ENCODE measurements at regions not wholly inside any gene's neighbourhood (a gene's known extent, or its start where the extent isn't known, plus 50 kb on each side); places are given as distances from the start of the nearest gene placed in this dataset.

DNA sequence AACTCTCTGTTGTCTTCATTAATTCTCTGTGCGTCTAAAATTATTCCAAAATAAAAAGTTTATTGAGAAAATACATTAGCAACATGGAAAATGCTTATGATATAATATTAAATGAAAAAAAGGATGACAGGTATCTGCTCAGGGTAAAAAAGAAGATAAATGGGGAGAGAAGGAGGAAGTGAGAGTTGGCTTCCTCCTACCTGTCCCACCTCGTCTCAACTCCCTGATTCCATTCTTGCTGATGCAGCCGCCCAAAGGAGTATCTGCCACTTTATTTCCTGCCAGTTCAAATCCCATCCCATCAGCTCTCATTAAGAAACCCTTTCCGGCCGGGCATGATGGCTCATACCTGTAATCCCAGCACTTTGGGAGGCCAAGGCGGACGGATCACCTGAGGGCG lies 72.5 kb upstream of the ALOX12 start:
- no peak overlapping the region for H3K9ac ChIP-seq (ENCODE audit: low read length)
- peaks cover 0 to 19% of the 10 kb centered on the region in 2 experiments for H3K27me3 ChIP-seq (ENCODE audit: control insufficient read depth in 1 of 2, insufficient read depth in 1 of 2, low read length in 2 of 2)
- no peak overlapping the region for H2BK120ac ChIP-seq (ENCODE audit: low read depth, low read length)
- no peak overlapping the region for H2BK5ac ChIP-seq (ENCODE audit: low read depth, low read length, poor library complexity, severe bottlenecking)
- H3K23ac ChIP-seq (ENCODE audit: low read length in 2 of 2) = no peak overlapping the region
- H3K4ac ChIP-seq (ENCODE audit: low read depth in 1 of 2, low read length in 2 of 2) = no peak overlapping the region
- peaks cover 5% of the 10 kb centered on the region for H3K9me3 ChIP-seq (ENCODE audit: control insufficient read depth, low read length)
- no peak overlapping the region for H4K91ac ChIP-seq (ENCODE audit: low read length)
- H3K27ac ChIP-seq (ENCODE audit: low read length, poor library complexity, severe bottlenecking) = no peak overlapping the region
- H2BK12ac ChIP-seq (ENCODE audit: low read length in 2 of 2) = no peak overlapping the region
- H3K4me1 ChIP-seq (ENCODE audit: control insufficient read depth, insufficient read depth, low read depth, low read length) = no peaks in the 10 kb centered on the region
- H3K36me3 ChIP-seq (ENCODE audit: control insufficient read depth in 1 of 2, insufficient read depth in 2 of 2, low read depth in 1 of 2, low read length in 2 of 2) = no peaks in the 10 kb centered on the region
- H3K79me1 ChIP-seq (replicated peaks; ENCODE audit: low read length, poor library complexity, severe bottlenecking) = no peaks in the 10 kb centered on the region
- H3K4me3 ChIP-seq (ENCODE audit: insufficient read depth in 1 of 2, low read depth in 1 of 2, low read length in 2 of 2) = no peak overlapping the region
- no peak overlapping the region for H3K18ac ChIP-seq (ENCODE audit: low read depth in 1 of 2, low read length in 2 of 2)
- no peak overlapping the region for H3K14ac ChIP-seq (ENCODE audit: low read length in 2 of 2)
- no peak overlapping the region for H3K4me2 ChIP-seq (ENCODE audit: low read length, poor library complexity, severe bottlenecking)
- no peak overlapping the region for H2AFZ ChIP-seq (ENCODE audit: low read depth, low read length)
- no peak overlapping the region for H2AK5ac ChIP-seq (ENCODE audit: low read length, severe bottlenecking)
- no peak overlapping the region for H2BK15ac ChIP-seq (ENCODE audit: low read depth, poor library complexity, severe bottlenecking)
- DNase-seq = no peak
- no peak overlapping the region for H4K8ac ChIP-seq (ENCODE audit: low read length)
- WGBS = 87% methylated on average over 7 of the region's 8 CpGs

DNA sequence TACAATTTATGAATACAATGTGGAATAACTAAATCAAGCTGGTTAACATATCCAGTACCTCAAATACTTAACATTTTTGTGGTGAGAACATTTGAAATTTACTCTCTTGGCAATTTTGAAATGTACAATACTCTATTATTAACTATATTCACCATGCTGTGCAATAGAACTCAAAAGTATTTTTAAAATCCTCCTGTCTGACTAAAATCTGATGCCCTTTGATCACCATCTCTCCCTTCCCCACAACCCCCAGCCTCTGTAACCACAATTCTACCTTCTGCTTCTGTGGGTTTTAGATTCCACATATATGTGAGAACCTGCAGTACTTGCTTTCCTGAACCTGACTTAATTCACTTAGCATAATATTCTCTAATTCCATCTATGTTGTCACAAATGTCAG lies 71.6 kb upstream of the ALOX12 start:
- Histone ChIP-seq H2BK120ac (ENCODE audit: low read depth, low read length) (no peak overlapping the region), H3K36me3 (ENCODE audit: control insufficient read depth in 1 of 2, insufficient read depth in 2 of 2, low read depth in 1 of 2, low read length in 2 of 2) (no peaks in the 10 kb centered on the region), H3K4me1 (ENCODE audit: control insufficient read depth, insufficient read depth, low read depth, low read length) (no peaks in the 10 kb centered on the region), H4K8ac (ENCODE audit: low read length) (no peak overlapping the region), H3K18ac (ENCODE audit: low read depth in 1 of 2, low read length in 2 of 2) (no peak overlapping the region), H2BK5ac (ENCODE audit: low read depth, low read length, poor library complexity, severe bottlenecking) (no peak overlapping the region), H3K9me3 (ENCODE audit: control insufficient read depth, low read length) (peaks cover 5% of the 10 kb centered on the region), H3K27ac (ENCODE audit: low read length, poor library complexity, severe bottlenecking) (no peak overlapping the region), H3K4me2 (ENCODE audit: low read length, poor library complexity, severe bottlenecking) (no peak overlapping the region), H3K14ac (ENCODE audit: low read length in 2 of 2) (no peak overlapping the region), H3K4me3 (ENCODE audit: insufficient read depth in 1 of 2, low read depth in 1 of 2, low read length in 2 of 2) (no peak overlapping the region), H2AFZ (ENCODE audit: low read depth, low read length) (no peak overlapping the region), H3K23ac (ENCODE audit: low read length in 2 of 2) (no peak overlapping the region), H4K91ac (ENCODE audit: low read length) (no peak overlapping the region), H2BK12ac (ENCODE audit: low read length in 2 of 2) (no peak overlapping the region), H3K27me3 (ENCODE audit: control insufficient read depth in 1 of 2, insufficient read depth in 1 of 2, low read length in 2 of 2) (peaks cover 0 to 16% of the 10 kb centered on the region in 2 experiments), H2AK5ac (ENCODE audit: low read length, severe bottlenecking) (no peak overlapping the region), H2BK15ac (ENCODE audit: low read depth, poor library complexity, severe bottlenecking) (no peak overlapping the region), H3K9ac (ENCODE audit: low read length) (no peak overlapping the region), H3K4ac (ENCODE audit: low read depth in 1 of 2, low read length in 2 of 2) (no peak overlapping the region), H3K79me1 (replicated peaks; ENCODE audit: low read length, poor library complexity, severe bottlenecking) (no peaks in the 10 kb centered on the region)
- DNase-seq = no peak

DNA sequence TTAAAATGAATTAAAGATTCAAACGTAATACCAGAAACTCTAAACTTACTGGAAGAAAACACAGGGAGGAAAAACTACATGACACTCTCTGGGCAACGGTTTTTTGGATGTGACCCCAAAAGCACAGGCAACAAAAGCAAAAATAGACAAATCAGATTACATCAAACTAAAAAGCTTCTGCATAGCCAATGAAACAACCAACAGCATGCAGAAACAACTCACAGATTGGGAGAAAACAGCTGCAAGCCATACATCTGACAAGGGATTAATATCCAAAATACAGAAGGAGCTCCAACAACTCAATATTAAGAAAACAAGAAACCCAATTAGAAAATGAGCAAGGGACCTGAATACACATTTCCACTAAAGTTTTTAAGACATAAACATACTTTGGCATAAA lies 69.2 kb upstream of the ALOX12 start:
- no peak overlapping the region for H2BK120ac ChIP-seq (ENCODE audit: low read depth, low read length)
- no peak overlapping the region for H2AK5ac ChIP-seq (ENCODE audit: low read length, severe bottlenecking)
- no peak overlapping the region for H3K14ac ChIP-seq (ENCODE audit: low read length in 2 of 2)
- no peak overlapping the region for H3K4ac ChIP-seq (ENCODE audit: low read depth in 1 of 2, low read length in 2 of 2)
- no peak overlapping the region for H3K27ac ChIP-seq (ENCODE audit: low read length, poor library complexity, severe bottlenecking)
- no peaks in the 10 kb centered on the region for H3K36me3 ChIP-seq (ENCODE audit: control insufficient read depth in 1 of 2, insufficient read depth in 2 of 2, low read depth in 1 of 2, low read length in 2 of 2)
- 34% methylated on average over 2 of the region's 2 CpGs for WGBS
- H4K8ac ChIP-seq (ENCODE audit: low read length) = no peak overlapping the region
- H3K9ac ChIP-seq (ENCODE audit: low read length) = peak overlapping the region; percentile 79
- no peak overlapping the region for H2AFZ ChIP-seq (ENCODE audit: low read depth, low read length)
- peaks cover 5% of the 10 kb centered on the region for H3K9me3 ChIP-seq (ENCODE audit: control insufficient read depth, low read length)
- H2BK5ac ChIP-seq (ENCODE audit: low read depth, low read length, poor library complexity, severe bottlenecking) = no peak overlapping the region
- no peak overlapping the region for H3K4me2 ChIP-seq (ENCODE audit: low read length, poor library complexity, severe bottlenecking)
- H3K18ac ChIP-seq (ENCODE audit: low read depth in 1 of 2, low read length in 2 of 2) = no peak overlapping the region
- no peak overlapping the region for H3K4me3 ChIP-seq (ENCODE audit: insufficient read depth in 1 of 2, low read depth in 1 of 2, low read length in 2 of 2)
- no peaks in the 10 kb centered on the region for H3K79me1 ChIP-seq (replicated peaks; ENCODE audit: low read length, poor library complexity, severe bottlenecking)
- H2BK15ac ChIP-seq (ENCODE audit: low read depth, poor library complexity, severe bottlenecking) = no peak overlapping the region
- no peak overlapping the region for H3K23ac ChIP-seq (ENCODE audit: low read length in 2 of 2)
- no peak for DNase-seq
- H3K27me3 ChIP-seq (ENCODE audit: control insufficient read depth in 1 of 2, insufficient read depth in 1 of 2, low read length in 2 of 2) = no peaks in the 10 kb centered on the region
- H2BK12ac ChIP-seq (ENCODE audit: low read length in 2 of 2) = no peak overlapping the region
- H3K4me1 ChIP-seq (ENCODE audit: control insufficient read depth, insufficient read depth, low read depth, low read length) = no peaks in the 10 kb centered on the region
- no peak overlapping the region for H4K91ac ChIP-seq (ENCODE audit: low read length)

DNA sequence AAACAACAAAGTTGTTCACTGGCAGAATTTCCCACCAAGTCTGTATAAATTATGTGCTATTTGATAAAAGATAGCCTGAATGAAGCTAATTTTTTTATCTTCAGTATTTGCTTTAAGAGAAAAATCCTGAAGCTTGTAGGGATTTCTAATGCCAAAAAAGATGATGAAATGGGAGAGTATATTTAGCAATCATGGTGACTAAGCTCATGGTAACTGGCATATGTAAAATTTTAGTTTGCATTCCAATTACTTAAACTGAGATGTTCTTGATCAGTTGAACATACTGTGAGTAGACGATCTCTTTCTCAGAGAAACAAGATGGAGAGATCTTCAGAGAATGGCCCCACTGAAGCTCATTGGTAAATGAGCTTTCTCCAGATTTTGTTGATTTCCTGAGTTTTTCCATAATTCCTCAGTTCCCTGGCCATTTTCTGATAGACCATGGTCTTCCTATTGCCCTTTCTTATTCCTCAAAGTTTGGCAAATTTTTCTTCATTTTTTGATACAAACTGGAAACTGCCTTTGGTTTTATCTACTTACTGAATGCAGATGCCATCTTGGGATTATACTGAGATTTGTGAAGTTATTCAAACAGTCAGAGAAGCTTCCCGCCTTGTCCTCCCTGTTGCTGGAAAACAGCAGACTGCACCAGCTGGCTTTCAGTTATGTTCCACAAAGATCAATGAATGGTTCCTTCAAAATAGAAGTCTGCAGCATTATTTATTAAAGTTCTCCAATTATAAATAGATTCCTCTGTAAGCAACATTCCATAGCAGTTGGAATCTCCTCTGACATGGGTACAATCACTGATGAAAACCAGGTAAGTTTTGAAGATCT lies 68.3 kb upstream of the ALOX12 start:
- no peak overlapping the region for H3K27ac ChIP-seq (ENCODE audit: low read length, poor library complexity, severe bottlenecking)
- no peak overlapping the region for H3K4me2 ChIP-seq (ENCODE audit: low read length, poor library complexity, severe bottlenecking)
- H4K8ac ChIP-seq (ENCODE audit: low read length) = no peak overlapping the region
- H3K4me3 ChIP-seq (ENCODE audit: insufficient read depth in 1 of 2, low read depth in 1 of 2, low read length in 2 of 2) = peak overlapping the region in 1 of 2 experiments; percentile 43
- H2AK5ac ChIP-seq (ENCODE audit: low read length, severe bottlenecking) = no peak overlapping the region
- H4K91ac ChIP-seq (ENCODE audit: low read length) = no peak overlapping the region
- H3K14ac ChIP-seq (ENCODE audit: low read length in 2 of 2) = no peak overlapping the region
- WGBS = 88% methylated on average over 2 of the region's 2 CpGs
- H2BK12ac ChIP-seq (ENCODE audit: low read length in 2 of 2) = no peak overlapping the region
- no peaks in the 10 kb centered on the region for H3K79me1 ChIP-seq (replicated peaks; ENCODE audit: low read length, poor library complexity, severe bottlenecking)
- no peaks in the 10 kb centered on the region for H3K27me3 ChIP-seq (ENCODE audit: control insufficient read depth in 1 of 2, insufficient read depth in 1 of 2, low read length in 2 of 2)
- no peak overlapping the region for H2BK120ac ChIP-seq (ENCODE audit: low read depth, low read length)
- peak overlapping the region; percentile 79 for H3K9ac ChIP-seq (ENCODE audit: low read length)
- no peak overlapping the region for H3K4ac ChIP-seq (ENCODE audit: low read depth in 1 of 2, low read length in 2 of 2)
- DNase-seq = peak; percentile 47
- peaks cover 5% of the 10 kb centered on the region for H3K9me3 ChIP-seq (ENCODE audit: control insufficient read depth, low read length)
- no peaks in the 10 kb centered on the region for H3K36me3 ChIP-seq (ENCODE audit: control insufficient read depth in 1 of 2, insufficient read depth in 2 of 2, low read depth in 1 of 2, low read length in 2 of 2)
- no peak overlapping the region for H2BK15ac ChIP-seq (ENCODE audit: low read depth, poor library complexity, severe bottlenecking)
- H2BK5ac ChIP-seq (ENCODE audit: low read depth, low read length, poor library complexity, severe bottlenecking) = no peak overlapping the region
- H2AFZ ChIP-seq (ENCODE audit: low read depth, low read length) = no peak overlapping the region
- no peak overlapping the region for H3K23ac ChIP-seq (ENCODE audit: low read length in 2 of 2)
- no peaks in the 10 kb centered on the region for H3K4me1 ChIP-seq (ENCODE audit: control insufficient read depth, insufficient read depth, low read depth, low read length)
- no peak overlapping the region for H3K18ac ChIP-seq (ENCODE audit: low read depth in 1 of 2, low read length in 2 of 2)

Data from mesenchymal stem cell (in vitro differentiated cells and primary cell).